ENCODE measurements at regions not wholly inside any gene's neighbourhood (a gene's known extent, or its start where the extent isn't known, plus 50 kb on each side); places are given as distances from the start of the nearest gene placed in this dataset.

DNA sequence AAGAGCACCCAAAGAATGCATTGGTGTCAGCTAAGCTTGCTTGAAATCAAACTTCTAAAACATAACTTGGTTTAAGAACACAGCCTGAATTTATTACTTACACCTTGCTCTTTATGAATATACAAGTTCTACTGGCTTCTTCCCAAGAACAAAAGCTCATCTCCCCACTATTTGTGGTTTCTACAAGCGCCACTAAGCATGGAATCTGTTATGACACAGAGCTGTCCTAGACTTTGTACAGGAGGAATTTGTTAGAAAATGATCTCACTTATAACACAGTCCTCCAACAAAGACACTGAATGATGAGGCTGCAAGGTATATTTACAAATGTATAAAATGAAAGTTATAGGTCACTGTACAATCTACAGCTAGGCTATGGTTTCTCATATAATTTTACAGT lies 452.1 kb downstream of the BCAT1 start:
- H3K4me3 ChIP-seq: no peak overlapping the region
- H3K27ac ChIP-seq: no peak overlapping the region
- intact Hi-C loops (cut with DNase I; ENCODE audit: low total_unique reads): no loop called here
- TF ChIP-seq, protein P1, sequence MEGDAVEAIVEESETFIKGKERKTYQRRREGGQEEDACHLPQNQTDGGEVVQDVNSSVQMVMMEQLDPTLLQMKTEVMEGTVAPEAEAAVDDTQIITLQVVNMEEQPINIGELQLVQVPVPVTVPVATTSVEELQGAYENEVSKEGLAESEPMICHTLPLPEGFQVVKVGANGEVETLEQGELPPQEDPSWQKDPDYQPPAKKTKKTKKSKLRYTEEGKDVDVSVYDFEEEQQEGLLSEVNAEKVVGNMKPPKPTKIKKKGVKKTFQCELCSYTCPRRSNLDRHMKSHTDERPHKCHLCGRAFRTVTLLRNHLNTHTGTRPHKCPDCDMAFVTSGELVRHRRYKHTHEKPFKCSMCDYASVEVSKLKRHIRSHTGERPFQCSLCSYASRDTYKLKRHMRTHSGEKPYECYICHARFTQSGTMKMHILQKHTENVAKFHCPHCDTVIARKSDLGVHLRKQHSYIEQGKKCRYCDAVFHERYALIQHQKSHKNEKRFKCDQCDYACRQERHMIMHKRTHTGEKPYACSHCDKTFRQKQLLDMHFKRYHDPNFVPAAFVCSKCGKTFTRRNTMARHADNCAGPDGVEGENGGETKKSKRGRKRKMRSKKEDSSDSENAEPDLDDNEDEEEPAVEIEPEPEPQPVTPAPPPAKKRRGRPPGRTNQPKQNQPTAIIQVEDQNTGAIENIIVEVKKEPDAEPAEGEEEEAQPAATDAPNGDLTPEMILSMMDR (IDR thresholded peaks at IDR 0.05): no peak
- TF ChIP-seq POLR2A (IDR thresholded peaks at IDR 0.05): no peak
- no peaks in the 10 kb centered on the region for H3K36me3 ChIP-seq (ENCODE audit: low read depth, missing control alignments)
- WGBS, 2 donors: 35 to 56% methylated on average over 1 of the region's 1 CpG
- no peaks in the 10 kb centered on the region for H3K27me3 ChIP-seq
- no peak for DNase-seq
- no peaks in the 10 kb centered on the region for H3K4me1 ChIP-seq
- H3K9me3 ChIP-seq: no peaks in the 10 kb centered on the region

GRCh38 chr12:24494401-24494800 lies 454.5 kb downstream of the BCAT1 start:
- Histone ChIP-seq H3K9me3 (no peaks in the 10 kb centered on the region), H3K36me3 (ENCODE audit: low read depth, missing control alignments) (no peaks in the 10 kb centered on the region), H3K27me3 (no peaks in the 10 kb centered on the region), H3K27ac (no peak overlapping the region), H3K4me3 (no peak overlapping the region), H3K4me1 (no peaks in the 10 kb centered on the region)
- intact Hi-C loops (cut with DNase I; ENCODE audit: low total_unique reads): no loop called here
- 85 to 87% methylated on average over 2 of the region's 2 CpGs for WGBS, 2 donors
- no peak for TF ChIP-seq POLR2A (IDR thresholded peaks at IDR 0.05)
- TF ChIP-seq, protein P1 (IDR thresholded peaks at IDR 0.05): no peak
- no peak for DNase-seq

DNA sequence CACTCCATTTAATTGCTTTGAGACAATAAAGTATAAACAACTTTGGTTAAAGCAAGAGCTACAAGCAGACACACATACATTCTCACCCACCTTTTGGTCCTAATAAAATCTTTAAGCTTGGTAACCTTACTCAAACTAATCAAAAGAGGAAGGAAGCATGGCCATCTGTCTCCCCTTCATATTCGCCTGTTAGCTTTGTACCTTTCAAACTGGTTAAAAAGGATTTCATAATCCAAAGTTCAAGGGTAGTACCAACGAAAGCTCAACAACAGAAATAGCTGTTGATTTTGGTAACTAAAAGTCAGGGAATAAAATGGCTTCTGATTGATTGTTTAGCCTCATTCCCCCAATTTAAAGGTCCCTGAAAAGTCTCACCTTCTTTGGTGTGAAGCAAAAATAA lies 456.9 kb downstream of the BCAT1 start:
- TF ChIP-seq, protein P1 (IDR thresholded peaks at IDR 0.05): no peak
- no peak for TF ChIP-seq POLR2A (IDR thresholded peaks at IDR 0.05)
- DNase-seq: no peak
- no peak overlapping the region for H3K4me3 ChIP-seq
- no peaks in the 10 kb centered on the region for H3K27me3 ChIP-seq
- no peak overlapping the region for H3K27ac ChIP-seq
- no peaks in the 10 kb centered on the region for H3K9me3 ChIP-seq
- 70 to 77% methylated on average over 2 of the region's 2 CpGs for WGBS, 2 donors
- no peaks in the 10 kb centered on the region for H3K4me1 ChIP-seq
- intact Hi-C loops (cut with DNase I; ENCODE audit: low total_unique reads): no loop called here
- H3K36me3 ChIP-seq (ENCODE audit: low read depth, missing control alignments): no peaks in the 10 kb centered on the region

GRCh38 chr12:24489939-24490338 lies 459.0 kb downstream of the BCAT1 start:
- H3K36me3 ChIP-seq (ENCODE audit: low read depth, missing control alignments): no peaks in the 10 kb centered on the region
- intact Hi-C loops (cut with DNase I; ENCODE audit: low total_unique reads): no loop called here
- H3K9me3 ChIP-seq: no peaks in the 10 kb centered on the region
- WGBS, 2 donors: 80% methylated on average over 3 of the region's 3 CpGs
- DNase-seq: no peak
- no peaks in the 10 kb centered on the region for H3K4me1 ChIP-seq
- H3K4me3 ChIP-seq: no peak overlapping the region
- TF ChIP-seq, protein P1 (IDR thresholded peaks at IDR 0.05): no peak
- TF ChIP-seq POLR2A (IDR thresholded peaks at IDR 0.05): no peak
- H3K27me3 ChIP-seq: no peaks in the 10 kb centered on the region
- no peak overlapping the region for H3K27ac ChIP-seq

- no peaks in the 10 kb centered on the region for H3K36me3 ChIP-seq (ENCODE audit: low read depth, missing control alignments)
- H3K9me3 ChIP-seq: no peaks in the 10 kb centered on the region
- 67 to 69% methylated on average over 6 of the region's 6 CpGs for WGBS, 2 donors
- H3K4me3 ChIP-seq: no peak overlapping the region
- H3K27me3 ChIP-seq: no peaks in the 10 kb centered on the region
- H3K27ac ChIP-seq: no peak overlapping the region
- intact Hi-C loops (cut with DNase I; ENCODE audit: low total_unique reads): no loop called here
- no peaks in the 10 kb centered on the region for H3K4me1 ChIP-seq
- no peak for TF ChIP-seq POLR2A (IDR thresholded peaks at IDR 0.05)
- TF ChIP-seq, protein P1 (IDR thresholded peaks at IDR 0.05): no peak
- DNase-seq: no peak
These were observed 459.8 kb downstream of the BCAT1 start for GRCh38 chr12:24488906-24489619.
